Stimulated activated naive CD8-positive, alpha-beta T cell treated with anti-CD3 and anti-CD28 coated beads, Interleukin-15, amount 100 ng/mL, for 72 hours (primary cell): ENCODE measurements at regions not wholly inside any gene's neighbourhood (a gene's known extent, or its start where the extent isn't known, plus 50 kb on each side); places are given as distances from the start of the nearest gene placed in this dataset.

Experiments
- ATAC-seq: fragments of 150-1000 bp; cut with Tn5 transposase; 2 replicates; pipeline ENCODE4 v1.10.0; 2021; ENCODE audit warnings: mild to moderate bottlenecking, moderate library complexity
- DNase-seq, 2 donors: peaks; one replicate each; pipeline ENCODE4 v3.0.0; 2021 to 2022
- H3K27ac Mint-ChIP-seq, 2 donors: one replicate each; pipeline ENCODE4 v1.8.0; 2022; ENCODE audit warnings: mild to moderate bottlenecking in 2 of 2, mixed read lengths in 2 of 2, moderate library complexity in 2 of 2
- H3K27me3 Mint-ChIP-seq: one replicate; pipeline ENCODE4 v1.8.0; 2022; ENCODE audit warnings: mixed read lengths
- H3K4me1 Mint-ChIP-seq: one replicate; pipeline ENCODE4 v1.8.0; 2022; ENCODE audit warnings: mild to moderate bottlenecking, mixed read lengths
- H3K4me3 Mint-ChIP-seq, 2 donors: one replicate each; pipeline ENCODE4 v1.8.0; 2022; ENCODE audit warnings: mild to moderate bottlenecking in 2 of 2, mixed read lengths in 2 of 2, moderate library complexity in 1 of 2
- H3K9me3 Mint-ChIP-seq, 2 donors: one replicate each; pipeline ENCODE4 v1.8.0; 2022; ENCODE audit warnings: mixed read lengths in 2 of 2

DNA sequence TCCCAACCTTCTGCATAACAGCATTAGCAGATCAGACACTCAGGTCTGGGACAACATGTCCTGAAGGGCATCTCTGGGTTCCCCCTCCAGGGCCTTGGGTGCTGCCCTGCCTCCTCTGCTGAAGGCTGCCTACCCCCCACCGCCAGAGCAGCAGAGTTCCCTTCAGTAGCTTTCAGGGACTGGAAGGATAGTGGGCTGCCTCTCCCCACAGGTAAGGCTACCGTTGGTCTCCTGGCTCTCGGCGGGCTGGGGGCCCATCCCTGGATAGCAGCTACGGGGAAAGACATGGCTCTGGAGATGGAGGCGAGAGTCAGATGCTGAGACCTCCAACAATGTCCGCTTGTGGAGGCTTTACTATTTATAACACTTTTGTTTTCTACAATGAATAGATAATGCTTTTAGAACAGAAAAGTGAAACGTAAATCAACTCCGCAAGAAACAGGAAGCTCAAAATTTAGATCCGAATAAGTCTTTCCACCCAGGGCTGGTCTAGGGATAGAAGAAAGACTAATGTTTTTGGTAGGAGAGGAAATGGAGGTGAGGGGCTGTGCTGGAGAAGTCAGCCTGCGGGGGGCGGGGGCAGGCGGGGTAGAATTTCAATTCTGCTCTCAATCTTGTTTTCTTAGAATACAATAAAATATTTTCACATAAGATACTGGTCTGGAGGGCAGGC, 58.4 kb downstream of the ARL4C start:
- DNase-seq: no peak
- peak overlapping the region; percentile 92 to 94 for H3K27ac Mint-ChIP-seq
- H3K4me1 Mint-ChIP-seq: peaks cover 66% of the 10 kb centered on the region
- no peaks in the 10 kb centered on the region for H3K9me3 Mint-ChIP-seq
- no peaks in the 10 kb centered on the region for H3K27me3 Mint-ChIP-seq
- H3K4me3 Mint-ChIP-seq: peak overlapping the region; percentile 60 to 62
- peak; percentile 44 for ATAC-seq

DNA sequence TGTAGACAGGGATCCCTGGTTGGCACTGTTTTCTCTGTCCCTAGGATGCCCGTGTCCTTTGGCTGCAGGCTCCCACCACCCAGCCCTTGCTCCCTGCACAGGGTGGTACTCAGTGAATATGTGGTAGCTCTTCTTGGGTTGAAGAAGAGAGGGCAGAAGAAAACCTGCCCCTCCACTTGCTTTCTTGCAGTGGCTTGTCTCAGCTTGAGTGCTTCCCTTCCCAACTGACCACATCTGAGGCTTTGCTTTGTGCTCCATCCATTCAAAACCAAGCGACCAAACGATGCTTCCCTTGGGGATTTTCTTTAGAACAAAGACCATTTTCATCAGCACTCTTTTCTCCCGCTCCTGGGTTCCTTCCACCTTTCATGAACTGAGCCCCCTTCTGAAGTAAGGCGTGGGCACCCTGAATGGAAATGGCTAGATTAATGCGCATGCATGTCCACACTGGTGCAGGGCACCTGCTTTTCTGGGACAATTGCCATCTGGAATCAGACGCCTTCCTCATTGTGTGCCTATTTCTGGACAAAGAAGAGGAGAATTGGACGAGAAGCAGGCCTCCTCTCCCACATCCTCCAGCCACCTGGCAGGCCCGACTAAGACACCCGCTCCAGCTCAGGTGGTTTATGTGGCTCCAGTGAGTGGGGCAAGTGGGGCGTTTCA, 59.1 kb downstream of the ARL4C start:
- Mint-ChIP-seq H3K27me3 (no peaks in the 10 kb centered on the region), H3K4me3 (peak overlapping the region in 1 of 2 donors; percentile 60), H3K27ac (peak overlapping the region; percentile 28 to 94), H3K4me1 (peaks cover 64% of the 10 kb centered on the region), H3K9me3 (no peaks in the 10 kb centered on the region)
- ATAC-seq: peak; percentile 24
- DNase-seq: no peak

DNA sequence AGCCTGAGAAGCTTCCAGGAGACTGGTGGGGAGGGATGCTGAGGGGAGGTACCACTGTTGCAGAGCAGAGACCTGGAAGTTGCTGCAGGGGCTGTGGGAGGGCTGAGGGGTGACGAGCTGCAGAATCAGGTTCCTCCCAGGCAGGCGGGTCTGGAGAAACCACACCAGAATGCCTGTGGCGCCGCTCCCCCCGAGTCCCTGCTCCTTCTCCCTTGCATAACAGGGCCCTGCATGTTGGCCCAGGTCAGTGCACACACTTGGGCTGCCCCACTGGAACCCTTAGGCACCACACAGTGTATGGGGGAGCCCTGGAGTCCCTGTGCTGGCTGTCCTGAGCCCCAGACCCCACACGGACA, 60.4 kb downstream of the ARL4C start:
- peaks cover 62% of the 10 kb centered on the region for H3K4me1 Mint-ChIP-seq
- ATAC-seq: peak; percentile 59
- no peaks in the 10 kb centered on the region for H3K27me3 Mint-ChIP-seq
- no peak overlapping the region for H3K4me3 Mint-ChIP-seq
- no peak for DNase-seq
- H3K9me3 Mint-ChIP-seq: no peaks in the 10 kb centered on the region
- H3K27ac Mint-ChIP-seq: no peak overlapping the region

DNA sequence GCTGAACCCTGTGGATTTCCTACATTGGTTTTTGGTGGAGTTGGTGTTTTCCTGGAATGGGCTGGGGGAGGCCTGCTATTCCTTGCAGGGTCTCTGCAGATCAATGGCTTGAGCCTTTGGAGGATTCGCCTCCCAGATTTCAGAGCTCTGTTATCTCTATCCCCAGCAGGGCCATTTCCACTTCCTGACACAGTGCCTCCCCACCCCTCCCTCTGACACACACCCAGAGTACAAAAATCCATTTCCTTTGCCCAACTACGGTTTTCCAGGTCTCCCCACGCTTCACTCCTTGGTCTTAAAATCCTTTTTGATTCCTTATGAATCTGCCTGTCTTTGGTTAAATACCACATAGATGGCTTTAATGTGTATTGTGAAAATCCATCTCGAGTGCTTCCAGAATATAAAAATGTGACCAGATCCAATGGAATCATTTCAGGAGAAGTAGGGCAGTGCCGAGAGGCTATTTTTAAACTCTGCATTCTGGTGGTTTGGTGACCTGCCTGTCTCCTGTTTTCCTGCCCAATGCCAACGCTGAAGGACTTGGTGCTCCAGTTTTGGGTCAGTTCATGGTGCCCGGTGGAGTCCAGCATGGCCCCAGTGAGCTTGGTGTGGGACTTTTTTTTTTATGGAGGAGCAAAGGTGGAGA, 60.9 kb downstream of the ARL4C start:
- H3K9me3 Mint-ChIP-seq: no peaks in the 10 kb centered on the region
- no peaks in the 10 kb centered on the region for H3K27me3 Mint-ChIP-seq
- no peak for ATAC-seq
- no peak for DNase-seq
- no peak overlapping the region for H3K27ac Mint-ChIP-seq
- H3K4me1 Mint-ChIP-seq: peaks cover 64% of the 10 kb centered on the region
- H3K4me3 Mint-ChIP-seq: no peak overlapping the region

DNA sequence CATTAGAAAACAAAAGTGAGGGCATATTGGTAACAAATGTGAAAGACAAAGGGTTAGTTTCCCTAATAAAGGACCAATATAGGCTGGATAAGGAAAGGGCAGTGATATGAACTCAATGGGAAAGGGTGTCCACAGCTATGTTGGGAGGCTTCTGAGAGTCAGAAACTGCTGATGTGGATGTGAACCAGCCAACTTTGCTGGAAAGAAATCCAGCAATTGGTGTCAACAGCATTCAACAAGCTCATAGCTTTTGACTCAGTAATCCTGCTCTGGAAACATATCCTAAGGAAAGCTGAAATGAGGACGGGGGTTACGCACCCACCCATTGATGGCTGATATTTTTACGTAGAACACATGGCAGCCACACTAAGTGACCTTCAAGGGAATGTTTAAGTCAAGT, 63.7 kb downstream of the ARL4C start:
- ATAC-seq (no peak), DNase-seq (no peak)
- H3K4me1 Mint-ChIP-seq: peaks cover 63% of the 10 kb centered on the region
- H3K27me3 Mint-ChIP-seq: no peaks in the 10 kb centered on the region
- H3K4me3 Mint-ChIP-seq: no peak overlapping the region
- no peak overlapping the region for H3K27ac Mint-ChIP-seq
- H3K9me3 Mint-ChIP-seq: no peaks in the 10 kb centered on the region

DNA sequence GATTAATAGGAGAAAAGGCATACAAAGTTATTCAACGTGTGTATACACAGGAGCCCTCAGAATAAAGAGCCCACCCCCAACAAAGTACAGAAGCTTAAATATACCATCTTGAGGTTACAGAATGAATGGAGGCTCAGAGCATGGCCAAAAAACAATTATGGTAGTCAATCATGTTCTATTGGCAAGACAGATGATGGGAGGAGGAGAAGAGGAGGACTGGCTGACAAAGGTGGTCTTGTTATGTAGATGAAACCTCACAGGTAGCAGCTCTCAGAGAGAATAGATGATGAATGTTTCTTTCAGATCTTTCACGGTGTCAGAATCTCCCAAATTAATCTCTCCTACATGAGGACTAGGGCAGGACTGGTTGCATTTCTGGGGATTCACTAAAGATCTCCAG, 66.0 kb downstream of the ARL4C start:
- Mint-ChIP-seq H3K4me3 (no peak overlapping the region), H3K27me3 (no peaks in the 10 kb centered on the region), H3K27ac (no peak overlapping the region), H3K4me1 (peaks cover 63% of the 10 kb centered on the region), H3K9me3 (no peaks in the 10 kb centered on the region)
- ATAC-seq (no peak), DNase-seq (no peak)

DNA sequence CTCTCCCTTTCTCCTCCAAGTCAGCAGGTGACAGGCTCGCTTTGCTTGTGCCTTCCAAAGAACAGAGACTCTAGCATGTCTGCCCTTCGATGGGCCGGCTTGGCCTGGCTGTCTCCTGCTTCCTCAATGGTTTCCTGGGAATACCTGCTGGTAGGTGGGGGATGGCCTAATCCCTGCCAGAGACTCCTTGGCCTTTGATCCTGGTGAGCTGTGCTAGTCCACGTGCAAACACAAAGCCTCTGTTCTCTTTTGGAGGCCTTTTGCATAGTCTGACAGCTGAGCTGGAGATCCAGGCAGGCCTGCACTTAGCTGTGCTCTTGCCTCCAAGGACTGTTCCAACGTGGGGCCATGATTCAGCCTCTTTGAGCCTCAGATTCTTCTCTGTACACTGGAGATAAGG, 67.6 kb downstream of the ARL4C start:
- no peak overlapping the region for H3K27ac Mint-ChIP-seq
- ATAC-seq (no peak), DNase-seq (no peak)
- no peaks in the 10 kb centered on the region for H3K27me3 Mint-ChIP-seq
- peak overlapping the region in 1 of 2 donors; percentile 41 for H3K4me3 Mint-ChIP-seq
- H3K9me3 Mint-ChIP-seq: no peaks in the 10 kb centered on the region
- H3K4me1 Mint-ChIP-seq: peaks cover 75% of the 10 kb centered on the region

DNA sequence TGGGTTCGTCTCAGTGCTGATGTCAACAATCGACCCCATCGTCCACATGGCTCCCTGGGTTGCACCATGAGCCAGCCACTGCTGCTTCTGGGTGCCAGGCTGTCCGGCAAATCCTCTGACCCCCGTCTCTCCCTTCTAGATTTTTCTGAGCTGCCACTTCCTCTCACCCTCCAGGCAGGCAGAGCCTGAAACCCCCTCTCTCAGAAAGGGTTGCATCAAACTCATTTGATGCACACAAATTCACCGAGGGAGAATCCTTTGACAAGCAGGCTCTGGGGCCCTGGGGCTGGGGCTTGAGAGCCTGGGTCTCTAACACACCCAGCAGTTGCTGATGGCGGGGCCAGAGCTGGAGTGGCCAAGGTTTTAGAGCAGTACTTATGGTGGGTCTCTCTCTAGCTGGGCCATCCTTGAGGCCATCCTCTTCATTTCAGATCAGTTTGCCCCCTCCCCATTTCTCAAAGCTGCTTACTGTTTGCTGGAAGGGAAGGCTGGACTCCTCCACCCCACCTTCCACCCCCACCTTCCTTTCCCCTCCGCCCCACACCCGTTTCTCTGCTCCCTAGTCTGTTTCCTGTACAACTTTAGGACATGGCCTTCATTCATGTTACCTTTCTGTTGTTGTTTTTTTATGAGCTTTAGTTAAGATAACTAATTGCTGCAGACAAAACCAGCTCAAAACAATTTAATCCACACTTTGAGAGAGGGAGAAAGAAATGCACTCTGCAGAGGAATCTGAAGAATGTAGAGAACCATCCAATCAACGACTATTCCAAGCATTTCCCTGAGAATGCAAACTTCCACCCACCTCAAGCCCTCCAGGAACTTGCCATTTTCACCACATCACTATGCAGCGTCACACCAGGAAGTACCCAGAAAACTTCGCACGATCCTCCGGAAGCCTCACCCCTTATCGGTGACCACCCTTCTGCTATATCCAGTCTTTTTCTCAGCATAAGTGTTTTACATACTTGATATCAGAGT, 69.5 kb downstream of the ARL4C start:
- Mint-ChIP-seq H3K4me3 (peak overlapping the region; percentile 74 to 82), H3K27me3 (no peaks in the 10 kb centered on the region), H3K4me1 (peaks cover 84% of the 10 kb centered on the region), H3K9me3 (no peaks in the 10 kb centered on the region), H3K27ac (peak overlapping the region; percentile 95 to 99)
- DNase-seq (peak in 1 of 2 donors; percentile 57), ATAC-seq (peak; percentile 55)

DNA sequence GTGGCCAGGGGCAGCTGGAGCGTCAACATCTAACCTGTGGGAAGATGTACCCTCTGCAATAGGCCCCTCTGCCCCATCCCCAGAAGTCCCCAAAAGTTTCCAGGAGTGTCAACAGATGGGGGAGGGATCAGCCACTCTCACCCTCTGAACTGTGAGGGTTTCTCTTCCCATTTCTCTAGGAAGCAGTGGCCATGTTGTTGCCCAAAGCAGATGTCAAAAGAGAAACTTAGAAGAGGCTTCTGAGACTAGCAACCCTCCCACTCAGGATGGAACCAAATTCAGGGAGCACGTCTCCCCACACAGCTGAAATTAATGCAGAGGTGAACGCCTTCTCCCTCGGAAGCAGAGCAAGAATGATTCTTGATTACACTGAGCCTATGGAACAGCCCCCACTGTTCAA, 70.3 kb downstream of the ARL4C start:
- H3K4me1 Mint-ChIP-seq: peaks cover 91% of the 10 kb centered on the region
- no peaks in the 10 kb centered on the region for H3K27me3 Mint-ChIP-seq
- H3K9me3 Mint-ChIP-seq: no peaks in the 10 kb centered on the region
- no peak for DNase-seq
- H3K27ac Mint-ChIP-seq: peak overlapping the region; percentile 95 to 99
- H3K4me3 Mint-ChIP-seq: peak overlapping the region; percentile 74 to 82
- ATAC-seq: no peak

DNA sequence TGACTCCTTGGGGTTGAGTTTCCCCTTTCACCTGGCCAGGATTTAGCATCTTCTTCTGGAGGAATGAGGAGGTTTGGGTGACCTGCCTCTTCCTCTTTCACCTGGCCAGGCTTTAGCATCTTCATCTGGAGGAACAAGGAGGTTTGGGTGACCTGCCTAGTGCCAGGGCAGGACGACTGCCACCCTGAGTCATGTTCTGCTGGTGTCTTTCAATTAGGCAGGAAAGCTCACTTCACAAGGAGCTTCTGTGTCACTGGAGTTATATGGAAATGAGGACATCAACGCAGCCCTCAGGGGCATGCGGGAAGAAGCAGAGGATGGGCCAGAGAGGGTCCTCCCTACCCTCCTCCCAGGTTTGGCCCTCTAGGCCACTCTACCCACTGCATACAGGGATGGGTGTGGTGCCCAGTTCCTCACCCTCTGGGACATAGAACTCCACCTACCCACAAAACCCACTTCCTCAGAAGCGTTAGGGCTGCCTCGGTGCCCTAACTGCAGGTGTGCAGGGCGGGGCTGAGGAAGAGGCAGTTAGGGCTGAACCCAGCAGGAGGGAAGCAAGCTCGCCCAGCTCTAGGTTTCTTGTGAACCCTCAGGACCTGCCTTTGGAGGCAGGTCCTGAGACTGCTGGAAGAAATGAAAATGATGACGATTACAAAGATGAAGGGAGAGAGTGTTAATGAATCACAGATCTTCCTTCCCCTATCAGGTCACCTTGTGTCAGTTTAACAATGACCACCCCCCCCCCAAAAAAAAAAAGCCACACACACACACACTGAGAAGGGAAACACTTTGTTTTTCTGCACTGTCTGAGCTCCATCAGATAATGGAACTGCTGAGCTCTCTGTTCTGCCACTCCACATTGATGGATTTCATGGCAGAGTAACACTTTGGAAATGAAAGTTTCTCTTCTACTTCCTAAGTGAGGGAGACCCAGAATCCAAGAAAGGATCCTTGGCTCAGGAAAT, 71.0 kb downstream of the ARL4C start:
- Mint-ChIP-seq H3K27ac (peak overlapping the region; percentile 95 to 99), H3K9me3 (no peaks in the 10 kb centered on the region), H3K27me3 (no peaks in the 10 kb centered on the region), H3K4me3 (peak overlapping the region; percentile 74 to 82), H3K4me1 (peaks cover 94% of the 10 kb centered on the region)
- peak in 1 of 2 donors; percentile 57 for DNase-seq
- peak; percentile 71 for ATAC-seq

DNA sequence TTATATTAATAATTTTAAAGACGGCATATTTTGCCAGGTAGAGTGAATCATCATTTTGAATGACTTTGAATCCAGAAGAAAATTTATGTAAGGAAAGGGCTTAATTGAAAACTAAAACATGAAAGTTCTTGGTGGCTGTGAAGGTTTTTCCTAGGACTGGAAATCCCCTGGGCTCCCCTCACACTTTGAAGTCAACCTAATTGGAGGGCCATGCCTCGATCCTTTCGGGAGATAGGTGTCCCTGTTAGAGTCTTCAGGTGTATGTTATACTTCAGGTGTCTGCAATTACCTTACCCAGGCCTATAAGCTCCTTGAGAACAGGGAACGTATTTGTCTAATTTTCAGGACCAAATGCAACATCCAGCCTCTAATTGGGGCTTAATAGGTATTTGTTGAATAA, 73.0 kb downstream of the ARL4C start:
- H3K9me3 Mint-ChIP-seq: peaks cover 0 to 1% of the 10 kb centered on the region in 2 donors
- H3K27ac Mint-ChIP-seq: no peak overlapping the region
- H3K27me3 Mint-ChIP-seq: no peaks in the 10 kb centered on the region
- H3K4me1 Mint-ChIP-seq: peaks cover 91% of the 10 kb centered on the region
- H3K4me3 Mint-ChIP-seq: peak overlapping the region in 1 of 2 donors; percentile 16
- DNase-seq (no peak), ATAC-seq (no peak)

DNA sequence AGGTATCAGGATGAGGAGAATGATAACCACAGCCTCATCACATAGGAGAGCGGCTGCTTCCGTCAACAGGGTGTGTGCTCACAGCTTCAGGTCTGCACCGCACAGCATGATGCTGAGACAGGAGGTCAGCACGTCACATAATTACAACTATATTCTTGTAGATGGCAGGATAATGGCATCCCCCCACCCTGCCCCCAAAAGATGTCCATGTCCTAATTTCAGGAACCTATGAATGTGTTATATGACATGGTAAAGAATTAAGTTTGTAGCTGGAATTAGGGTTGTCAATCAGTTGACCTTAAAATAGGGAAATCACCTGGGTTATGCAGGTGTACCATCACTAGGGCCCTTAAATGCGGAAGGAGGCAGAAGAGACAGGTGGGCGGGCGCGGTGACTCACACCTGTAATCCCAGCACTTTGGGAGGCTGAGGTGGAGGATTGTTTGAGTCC, 73.9 kb downstream of the ARL4C start:
- ATAC-seq: peak; percentile 87
- Mint-ChIP-seq H3K9me3 (peaks cover 8 to 10% of the 10 kb centered on the region in 2 donors), H3K4me1 (peaks cover 88% of the 10 kb centered on the region), H3K27me3 (no peaks in the 10 kb centered on the region), H3K4me3 (peak overlapping the region; percentile 45 to 63), H3K27ac (peak overlapping the region; percentile 60 to 68)
- peak in 1 of 2 donors; percentile 62 for DNase-seq

DNA sequence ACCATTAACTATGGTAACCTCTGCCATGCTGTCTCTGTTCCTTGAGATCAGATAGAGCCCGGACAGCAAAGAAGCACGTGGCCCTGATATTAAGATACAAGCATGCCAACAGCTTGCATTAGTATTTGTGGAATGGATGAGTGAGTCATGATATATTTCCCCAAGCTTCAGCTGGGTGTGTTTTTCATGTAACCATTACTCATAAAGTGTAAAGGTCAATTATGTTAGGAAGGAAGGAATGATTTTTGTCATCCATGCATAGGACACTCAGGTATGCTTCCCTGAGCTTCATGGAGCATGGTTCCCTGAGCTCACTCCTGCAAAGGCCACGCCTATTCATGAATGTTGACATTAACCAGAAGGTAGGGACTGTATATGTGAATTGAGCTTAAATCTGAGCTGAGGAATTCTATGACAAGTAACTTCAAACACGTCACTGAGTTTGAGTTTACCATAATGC, 74.6 kb downstream of the ARL4C start:
- DNase-seq (no peak), ATAC-seq (no peak)
- Mint-ChIP-seq H3K4me3 (peak overlapping the region; percentile 45 to 63), H3K27me3 (no peaks in the 10 kb centered on the region), H3K27ac (peak overlapping the region in 1 of 2 donors; percentile 68), H3K9me3 (peaks cover 9 to 11% of the 10 kb centered on the region in 2 donors), H3K4me1 (peaks cover 81% of the 10 kb centered on the region)

DNA sequence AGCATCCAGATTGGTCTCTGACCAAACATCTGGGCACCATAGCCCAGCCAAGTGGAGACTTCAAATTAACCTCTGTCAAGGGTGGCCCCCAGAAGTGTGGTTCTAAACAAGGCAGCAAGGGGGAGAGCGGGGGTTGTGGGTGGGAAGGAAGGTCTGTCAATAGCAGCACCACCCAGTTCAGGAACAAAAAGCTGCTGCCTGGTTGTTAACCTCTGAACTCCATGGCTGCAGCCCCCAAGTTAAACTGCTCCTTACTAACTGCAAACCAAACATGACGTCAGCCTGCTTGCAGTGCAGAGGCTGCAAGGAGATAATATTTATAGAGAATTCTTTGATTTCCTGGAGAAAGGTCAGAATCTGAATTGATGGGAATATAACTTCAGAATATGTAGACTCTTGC, 76.5 kb downstream of the ARL4C start:
- H3K9me3 Mint-ChIP-seq: peaks cover 9 to 11% of the 10 kb centered on the region in 2 donors
- ATAC-seq (no peak), DNase-seq (no peak)
- no peaks in the 10 kb centered on the region for H3K27me3 Mint-ChIP-seq
- no peak overlapping the region for H3K27ac Mint-ChIP-seq
- no peak overlapping the region for H3K4me3 Mint-ChIP-seq
- H3K4me1 Mint-ChIP-seq: peaks cover 66% of the 10 kb centered on the region
